T-helper 2 cell (primary cell): ENCODE measurements at regions not wholly inside any gene's neighbourhood (a gene's known extent, or its start where the extent isn't known, plus 50 kb on each side); places are given as distances from the start of the nearest gene placed in this dataset.

Source experiments
- DNase-seq, 5 experiments: peaks; one replicate each; pipeline versions ENCODE4 v3.0.0 to v3.0.0-alpha.2; 2012 to 2022

DNA sequence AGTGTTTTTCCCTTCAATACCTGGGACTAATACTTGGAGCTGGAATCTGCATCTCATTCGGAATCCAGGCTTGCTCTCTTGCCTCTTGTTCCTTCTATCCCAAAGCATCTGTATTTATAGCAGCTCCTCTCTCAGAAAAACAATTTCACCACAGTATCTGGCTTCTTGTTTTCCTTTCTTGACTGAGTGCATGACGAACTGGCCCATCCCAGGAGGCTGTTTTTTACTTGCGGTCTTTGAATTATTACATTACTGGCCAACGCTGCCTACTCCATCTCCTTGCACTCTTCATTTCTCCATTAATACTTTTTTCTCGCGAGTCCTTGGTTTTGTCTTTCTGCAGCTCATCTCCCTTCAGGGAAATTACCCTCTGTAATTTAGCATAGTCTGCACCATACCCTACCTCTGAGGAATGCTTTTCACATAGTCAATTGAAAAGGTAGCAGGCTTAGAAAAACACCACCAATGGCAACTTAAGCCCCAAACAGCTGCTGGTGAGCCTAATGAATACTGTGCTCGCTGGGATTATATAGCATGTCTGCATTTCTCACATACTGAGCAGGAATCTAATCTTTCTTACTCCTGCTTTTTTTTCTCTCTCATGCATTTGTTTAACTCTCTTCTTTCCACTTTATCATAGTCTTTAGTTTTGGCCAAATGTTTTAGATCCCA lies 277.4 kb upstream of the SESN3 start:
- no peak for DNase-seq

DNA sequence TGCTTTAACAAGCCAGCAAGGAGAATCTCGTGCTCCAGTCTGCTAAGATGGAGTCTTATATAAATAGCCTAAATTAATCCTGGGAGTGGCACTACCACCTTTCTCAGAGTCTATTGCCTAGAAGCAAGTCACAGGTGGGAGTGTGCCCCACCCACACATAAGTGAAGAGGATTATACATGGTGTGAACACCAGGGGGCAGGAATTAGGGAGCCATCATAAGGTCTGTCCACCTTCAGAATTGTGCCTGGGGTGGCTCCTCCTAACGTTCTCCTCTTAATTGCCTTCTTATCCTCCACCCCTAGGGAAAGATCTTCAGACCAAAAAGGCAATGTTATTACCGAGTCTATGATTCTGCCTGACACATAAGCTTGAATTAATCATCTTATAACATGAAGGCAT lies 276.8 kb upstream of the SESN3 start:
- DNase-seq: peak in 1 of 5 experiments; percentile 11

DNA sequence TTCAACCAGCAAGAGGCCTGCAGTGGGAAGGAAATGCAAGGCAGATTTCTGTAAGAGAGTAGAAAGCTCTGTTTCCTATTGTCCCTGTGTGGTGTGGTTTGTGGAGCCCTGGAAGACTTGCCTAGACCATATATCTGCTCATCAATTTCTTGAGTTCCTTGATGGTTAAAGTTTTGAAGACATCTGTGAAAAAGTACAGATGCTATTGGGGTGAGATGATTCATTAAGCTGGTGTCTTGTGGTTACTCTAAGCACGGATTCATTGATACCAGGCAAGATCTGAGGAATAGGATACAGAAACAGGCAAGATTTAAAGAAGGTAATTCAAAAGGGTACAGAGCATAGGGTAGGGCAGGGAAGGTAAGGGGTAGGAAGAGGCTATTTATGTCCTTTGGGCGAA lies 275.8 kb upstream of the SESN3 start:
- DNase-seq: peak in 1 of 5 experiments; percentile 35

DNA sequence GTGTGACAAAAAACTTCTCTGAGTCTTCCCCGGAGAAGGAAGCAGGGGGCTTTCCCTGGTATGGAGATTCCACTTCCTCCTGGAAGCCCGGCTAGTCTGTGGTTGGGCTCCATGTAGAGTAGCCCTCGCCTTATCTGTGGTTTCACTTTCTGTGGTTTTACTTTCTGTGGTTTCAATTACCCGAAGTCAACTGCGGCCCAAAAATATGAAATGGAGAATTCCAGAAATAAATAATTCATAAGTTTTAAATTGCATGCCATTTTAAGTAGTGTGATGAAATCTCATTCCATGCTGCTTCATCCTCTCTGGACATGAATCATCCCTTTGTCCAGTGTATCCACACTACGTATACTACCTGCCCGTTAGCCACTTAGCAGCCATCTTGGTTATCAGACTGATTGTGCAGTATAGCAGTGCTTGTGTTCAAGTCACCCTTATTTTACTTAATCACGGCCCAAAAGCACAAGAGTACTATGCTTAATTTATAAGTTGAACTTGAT lies 275.0 kb upstream of the SESN3 start:
- no peak for DNase-seq

GRCh38 chr11:95503047-95503446 lies 272.0 kb upstream of the SESN3 start:
- no peak for DNase-seq

DNA sequence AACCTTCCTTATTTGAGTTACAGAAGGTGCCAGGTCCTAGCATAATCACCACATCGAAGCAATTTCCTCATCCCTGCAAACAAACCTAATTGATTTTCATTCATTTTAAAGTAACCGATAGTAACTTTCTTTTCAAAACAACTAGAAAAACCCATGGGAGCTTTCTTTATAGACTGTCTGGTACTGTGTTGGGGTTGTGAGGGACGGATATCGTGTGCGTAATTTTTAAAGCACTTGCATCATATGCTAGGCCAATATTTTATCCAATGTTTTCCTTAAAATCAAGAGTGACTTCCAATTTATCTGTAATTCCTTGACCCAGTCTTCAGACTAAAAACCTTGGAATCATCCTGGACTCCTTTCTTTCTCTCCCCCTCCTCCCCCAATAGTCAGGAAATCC lies 271.5 kb upstream of the SESN3 start:
- no peak for DNase-seq

DNA sequence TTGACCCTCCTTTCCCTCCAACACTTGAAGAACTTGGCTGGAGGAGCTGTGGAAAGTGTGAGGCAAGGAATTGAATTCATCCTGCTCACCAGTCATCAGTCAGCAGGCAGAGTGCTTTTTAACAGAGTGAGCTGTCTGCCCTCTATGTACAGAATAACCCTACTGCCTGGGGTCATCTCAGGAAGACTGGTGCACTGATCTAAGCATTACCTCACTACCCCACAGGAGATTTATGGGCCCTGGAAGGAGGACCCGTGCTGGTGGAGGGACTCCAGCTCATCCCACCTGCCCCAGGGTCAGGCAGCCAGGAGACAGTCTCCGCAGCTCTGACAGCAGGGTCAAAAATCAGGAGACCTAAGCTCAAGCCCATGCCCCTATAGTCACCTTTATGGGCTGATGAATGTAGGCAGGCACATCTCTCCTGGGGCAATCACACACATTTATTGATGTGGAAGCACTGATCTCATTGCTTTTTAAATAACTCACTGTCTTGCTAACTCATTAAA lies 270.8 kb upstream of the SESN3 start:
- DNase-seq: no peak

GRCh38 chr11:95500466-95500865 lies 269.5 kb upstream of the SESN3 start:
- DNase-seq: no peak

DNA sequence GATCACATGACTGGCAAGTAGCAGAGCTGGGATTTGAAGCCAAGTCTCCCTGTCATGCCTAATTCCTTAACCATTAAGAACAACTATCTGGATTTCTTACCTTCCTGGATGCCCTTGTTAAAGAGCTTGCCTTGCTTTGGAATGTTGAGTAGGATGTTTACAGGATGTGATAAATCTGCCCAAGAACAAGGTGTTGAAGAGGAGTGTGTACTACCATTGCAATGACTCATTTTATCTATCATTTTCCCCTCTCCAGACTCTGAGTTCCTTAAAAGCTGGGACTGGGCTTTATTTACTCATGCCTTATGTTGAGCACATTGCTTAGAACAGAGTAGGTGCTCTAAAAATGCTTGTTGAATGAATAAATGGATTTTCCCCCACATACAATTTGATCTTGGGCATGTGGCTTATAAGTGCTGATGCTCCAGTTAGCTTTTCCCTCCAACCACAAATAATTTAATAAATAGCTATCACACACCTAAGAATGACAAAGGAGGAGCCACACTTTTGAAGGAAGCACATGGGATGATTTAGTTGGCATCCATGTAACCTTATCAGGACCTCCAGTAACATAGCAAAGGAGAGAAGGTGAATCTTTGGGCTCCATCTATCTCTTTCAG lies 268.6 kb upstream of the SESN3 start:
- DNase-seq: no peak

- DNase-seq: no peak
Observed at GRCh38 chr11:95498722-95499425, 267.9 kb upstream of the SESN3 start.

DNA sequence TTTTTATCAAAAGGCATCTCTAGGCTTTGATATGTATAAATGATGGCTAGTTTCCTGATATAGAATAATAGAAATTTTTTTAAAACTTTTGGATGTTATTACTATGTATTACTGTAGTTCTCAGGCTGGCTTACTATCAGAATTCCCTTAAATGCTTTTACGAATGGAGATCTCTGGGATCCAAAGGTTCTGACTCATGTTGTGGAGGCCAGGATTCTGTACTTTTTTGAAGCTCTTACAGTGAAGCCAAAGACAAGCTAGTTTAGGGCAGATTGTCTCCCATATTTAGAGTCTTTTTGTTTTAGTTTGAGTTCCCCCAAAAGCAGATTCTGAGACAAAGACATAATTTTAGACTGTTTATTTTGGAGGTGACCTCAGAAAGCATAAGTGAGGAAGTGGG lies 265.9 kb upstream of the SESN3 start:
- no peak for DNase-seq

- DNase-seq: no peak
Observed at GRCh38 chr11:95495706-95496105, 264.7 kb upstream of the SESN3 start.

- DNase-seq: no peak
Observed at GRCh38 chr11:95494856-95495255, 263.9 kb upstream of the SESN3 start.

- DNase-seq: no peak
Observed at GRCh38 chr11:95494167-95494566, 263.2 kb upstream of the SESN3 start.

- no peak for DNase-seq
Observed at GRCh38 chr11:95490625-95491024, 259.6 kb upstream of the SESN3 start.

DNA sequence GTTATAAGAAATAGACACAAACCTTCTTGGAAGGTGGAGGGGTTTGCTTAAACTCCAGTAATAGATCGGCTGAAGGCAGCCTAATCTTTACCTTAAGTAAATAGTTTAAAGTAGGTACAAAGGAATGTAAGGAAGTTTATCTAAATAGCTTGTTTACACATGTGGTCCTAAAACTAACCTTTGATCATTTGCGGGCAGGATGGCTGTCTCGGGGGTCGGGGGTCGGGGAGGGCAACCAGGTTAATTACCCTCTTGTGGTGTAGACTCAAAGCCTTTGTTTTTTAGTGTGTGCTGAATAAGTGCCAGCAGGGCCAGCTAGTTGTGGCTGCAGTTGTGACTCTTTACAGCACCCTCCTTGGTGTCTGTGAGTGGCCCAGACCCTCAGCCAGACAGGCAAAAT lies 256.9 kb upstream of the SESN3 start:
- no peak for DNase-seq

GRCh38 chr11:95487391-95487790 lies 256.4 kb upstream of the SESN3 start:
- peak in 1 of 5 experiments; percentile 25 for DNase-seq

GRCh38 chr11:95486979-95487378 lies 256.0 kb upstream of the SESN3 start:
- DNase-seq: no peak

DNA sequence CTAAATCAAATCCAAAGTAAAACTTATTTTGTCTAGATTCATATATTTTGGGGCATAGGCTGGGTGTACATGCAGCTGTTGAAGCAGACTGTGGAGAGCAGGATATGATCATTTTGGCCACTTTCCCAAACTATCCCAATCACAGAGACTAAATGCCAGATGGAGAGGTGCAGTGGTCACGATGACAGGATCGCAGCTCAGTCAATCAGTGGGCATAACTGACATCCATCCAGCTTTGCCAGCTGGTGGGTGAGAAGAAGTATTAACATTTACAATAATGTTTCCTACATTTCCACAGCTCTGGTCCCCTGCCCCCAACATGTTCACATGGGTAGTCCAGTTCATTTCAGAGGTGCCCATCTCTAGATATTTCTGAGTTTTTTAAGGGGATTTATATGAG lies 255.5 kb upstream of the SESN3 start:
- no peak for DNase-seq

DNA sequence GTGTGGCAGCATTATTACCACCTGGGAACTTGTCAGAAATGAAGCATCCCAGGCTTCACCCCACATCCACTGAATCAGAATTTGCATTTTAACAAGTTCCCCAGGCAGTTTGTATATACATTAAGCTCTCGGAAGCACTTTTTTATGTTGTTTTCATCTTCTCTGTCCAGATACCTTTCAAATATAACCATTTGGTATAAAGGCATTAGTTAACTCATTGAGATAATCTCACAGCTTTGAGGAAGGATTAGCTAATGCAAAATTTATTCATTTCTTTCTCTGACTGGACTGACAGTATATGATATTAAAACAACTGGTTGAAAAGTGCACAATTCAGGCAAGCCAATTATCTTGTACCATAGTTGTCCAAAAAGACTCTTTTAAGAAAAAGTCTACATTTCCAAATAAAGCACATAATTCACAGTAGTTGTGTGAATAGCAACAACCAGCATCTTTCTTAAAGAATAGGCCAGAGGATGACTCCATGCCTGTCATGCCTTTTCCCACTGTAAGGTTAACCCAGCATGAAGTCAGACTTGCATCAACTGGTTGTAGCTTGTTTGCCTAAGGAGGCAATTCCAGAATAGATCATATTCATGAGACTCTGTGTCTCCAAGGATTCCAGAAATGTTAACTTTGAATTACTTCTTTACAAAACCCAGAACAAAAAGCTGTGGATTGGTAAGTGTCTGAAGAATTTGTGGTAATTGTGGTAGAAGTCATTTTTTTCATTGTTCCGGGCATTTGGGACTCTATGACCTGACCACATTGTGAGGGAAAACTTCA lies 254.3 kb upstream of the SESN3 start:
- DNase-seq: no peak

DNA sequence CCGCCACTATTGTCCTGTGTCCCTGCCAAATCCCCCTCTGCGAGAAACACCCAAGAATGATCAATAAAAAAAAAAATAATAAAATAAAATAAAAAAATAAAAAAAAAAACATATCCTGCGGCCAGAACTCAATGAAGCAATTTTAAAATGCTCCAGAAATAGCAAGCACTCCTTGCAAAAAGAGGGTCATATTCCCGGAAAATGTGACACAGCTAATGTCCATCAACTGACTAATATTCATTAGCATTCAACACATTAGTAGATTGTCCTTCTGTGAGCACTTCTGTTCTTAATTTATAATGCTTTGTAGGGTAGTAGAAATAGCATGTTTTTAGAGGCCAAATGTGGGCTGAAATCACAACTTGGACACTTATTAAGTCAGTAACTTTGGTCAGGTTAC lies 252.3 kb upstream of the SESN3 start:
- DNase-seq: no peak

DNA sequence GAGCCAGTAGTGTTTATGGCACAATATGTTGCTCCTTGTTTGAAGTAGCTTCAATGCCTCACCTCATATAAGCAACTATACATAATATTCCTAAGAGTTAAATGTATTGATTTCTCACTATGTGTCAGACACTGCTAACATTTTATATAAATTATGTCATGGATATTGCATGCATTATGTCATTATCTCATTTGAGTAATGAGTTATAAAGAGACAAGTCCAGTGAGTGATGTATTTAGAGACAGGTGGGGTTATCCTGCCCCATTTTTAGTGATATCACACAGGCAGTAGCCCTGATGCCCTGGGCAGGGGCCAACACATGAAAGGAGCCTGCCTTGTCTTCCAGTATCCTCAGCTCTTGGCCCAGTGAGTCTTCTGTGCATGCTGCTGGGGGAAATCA lies 247.0 kb upstream of the SESN3 start:
- no peak for DNase-seq

DNA sequence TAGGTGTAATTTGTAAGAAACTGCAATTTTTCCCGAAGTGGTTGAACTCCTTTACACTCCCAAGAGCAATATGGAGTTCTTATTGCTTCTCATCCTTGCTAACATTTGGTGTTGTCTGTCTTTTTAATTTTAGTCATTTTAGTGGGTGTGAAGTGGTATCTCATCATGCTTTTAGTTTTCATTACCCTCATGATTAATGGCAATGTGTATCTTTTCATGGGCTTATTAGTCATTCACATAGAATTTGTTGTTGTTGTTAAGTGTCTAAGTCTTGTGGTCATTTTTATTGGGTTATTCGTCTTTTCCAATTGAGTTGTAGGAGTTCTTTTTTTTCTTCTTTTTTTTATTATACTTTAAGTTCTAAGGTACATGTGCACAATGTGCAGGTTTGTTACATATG lies 238.3 kb upstream of the SESN3 start:
- no peak for DNase-seq
